B cell (primary cell): ENCODE measurements at regions not wholly inside any gene's neighbourhood (a gene's known extent, or its start where the extent isn't known, plus 50 kb on each side); places are given as distances from the start of the nearest gene placed in this dataset.

Experiments used
- ATAC-seq: fragments of 200-7000 bp; cut with Tn5 transposase; one replicate; pipeline ENCODE4 v1.10.0; 2021; ENCODE audit warnings: low read depth, mild to moderate bottlenecking, moderate number of reproducible peaks, moderate library complexity
- CTCF ChIA-PET: fragments of 350-600 bp; sonication (Branson Sonifier 250); formaldehyde crosslinking; loops from one replicate; lab custom pipeline; 2021; ENCODE audit warnings: antibody characterized with exemption, inconsistent platforms; lab: Charles Lee
- POLR2A ChIA-PET: fragments of 350-600 bp; sonication (Branson Sonifier 250); formaldehyde crosslinking; loops from one replicate; lab custom pipeline; 2021; ENCODE audit warnings: antibody characterized with exemption; lab: Charles Lee
- DNase-seq: peaks from one replicate; pipeline ENCODE4 v3.0.0; 2013
- H2AFZ ChIP-seq: 2 replicates; pipeline ENCODE4 v1.6.1; 2012; ENCODE audit warnings: mild to moderate bottlenecking, low read depth, low read length; ENCODE audit not compliant: insufficient read depth, poor library complexity, severe bottlenecking
- H3K27ac ChIP-seq, 2 donors: 1 replicate in 1 of 2; 2 replicates in 1 of 2; pipeline ENCODE4 v1.5.1; 2012 to 2013; ENCODE audit warnings: low read length in 2 of 2, mild to moderate bottlenecking in 2 of 2, moderate library complexity in 1 of 2
- H3K27me3 ChIP-seq, 4 experiments: fragments of 200-600 bp in 1 of 4; sonication (generic) in 1 of 4; replicated peaks in 1 of 4; 1 replicate in 2 of 4; 2 replicates in 2 of 4; pipeline versions ENCODE4 v1.6.1 to v1.7.0; 2013 to 2016; ENCODE audit warnings: low read length in 3 of 4, mild to moderate bottlenecking in 2 of 4, mixed read lengths in 1 of 4, moderate library complexity in 1 of 4; ENCODE audit not compliant: insufficient read depth in 4 of 4, control insufficient read depth in 3 of 4; ENCODE audit errors: control extremely low read depth in 1 of 4
- H3K36me3 ChIP-seq, 2 experiments: replicated peaks in 1 of 2; 1 replicate in 1 of 2; 2 replicates in 1 of 2; pipeline versions ENCODE4 v1.6.1 to v1.7.1; 2013; ENCODE audit warnings: low read length in 1 of 2; ENCODE audit not compliant: insufficient read depth in 2 of 2, control insufficient read depth in 1 of 2; ENCODE audit errors: control extremely low read depth in 1 of 2, extremely low read depth in 1 of 2
- H3K4me1 ChIP-seq, 2 donors: fragments of 200-600 bp in 1 of 2; sonication (generic) in 1 of 2; 1 replicate in 1 of 2; 2 replicates in 1 of 2; pipeline versions ENCODE4 v1.5.1 to v1.6.1; 2013 to 2017; ENCODE audit warnings: low read length in 2 of 2; ENCODE audit not compliant: control insufficient read depth in 2 of 2, insufficient read depth in 2 of 2
- H3K4me2 ChIP-seq: replicated peaks from 2 replicates; pipeline ENCODE3; 2012; ENCODE audit warnings: mild to moderate bottlenecking, low read depth, low read length; ENCODE audit not compliant: poor library complexity, severe bottlenecking
- H3K4me3 ChIP-seq, 5 experiments: fragments of 200-600 bp in 1 of 5; sonication (generic) in 1 of 5; 1 replicate in 3 of 5; 2 replicates in 2 of 5; pipeline versions ENCODE4 v1.5.1 to v1.7.0; 2011 to 2016; ENCODE audit warnings: low read length in 4 of 5, mild to moderate bottlenecking in 4 of 5, low read depth in 2 of 5, control low read depth in 1 of 5, moderate library complexity in 1 of 5; ENCODE audit not compliant: insufficient read depth in 1 of 5; ENCODE audit errors: control extremely low read depth in 1 of 5, extremely low read depth in 1 of 5
- H3K79me2 ChIP-seq: fragments of 200-600 bp; sonication (generic); one replicate; pipeline ENCODE4 v1.6.0; 2016; ENCODE audit warnings: low read length; ENCODE audit not compliant: control insufficient read depth, insufficient read depth
- H3K9ac ChIP-seq: fragments of 200-600 bp; sonication (generic); 2 replicates; pipeline ENCODE4 v1.6.1; 2017; ENCODE audit warnings: mild to moderate bottlenecking, low read length, moderate library complexity
- H3K9me3 ChIP-seq, 3 donors: one replicate each; pipeline versions ENCODE4 v1.6.1 to v1.7.1; 2013; ENCODE audit warnings: low read length in 2 of 3; ENCODE audit not compliant: control insufficient read depth in 2 of 3, insufficient read depth in 1 of 3; ENCODE audit errors: control extremely low read depth in 1 of 3
- H4K20me1 ChIP-seq: 2 replicates; pipeline ENCODE4 v1.6.0; 2012; ENCODE audit warnings: mild to moderate bottlenecking, low read length; ENCODE audit not compliant: insufficient read depth, control insufficient read depth, poor library complexity, severe bottlenecking
- H3K27ac Mint-ChIP-seq: one replicate; pipeline ENCODE4 v1.8.0; 2021; ENCODE audit warnings: mixed read lengths
- H3K27me3 Mint-ChIP-seq: one replicate; pipeline ENCODE4 v1.8.0; 2021; ENCODE audit warnings: mixed read lengths
- H3K4me1 Mint-ChIP-seq: one replicate; pipeline ENCODE4 v1.8.0; 2021; ENCODE audit warnings: mixed read lengths
- H3K4me3 Mint-ChIP-seq: one replicate; pipeline ENCODE4 v1.8.0; 2021; ENCODE audit warnings: mixed read lengths
- H3K9me3 Mint-ChIP-seq: one replicate; pipeline ENCODE4 v1.8.0; 2022; ENCODE audit warnings: mixed read lengths; ENCODE audit not compliant: insufficient read depth
- CTCF ChIP-seq: fragments of 200-600 bp; IDR thresholded peaks from one replicate; pipeline ENCODE4 v1.8.0; 2022; ENCODE audit warnings: antibody characterized with exemption, mild to moderate bottlenecking
- EZH2 ChIP-seq: IDR thresholded peaks from 2 replicates; pipeline ENCODE4 v1.6.1; 2012; ENCODE audit warnings: borderline replicate concordance, low read depth, mild to moderate bottlenecking, moderate library complexity, low read length; ENCODE audit not compliant: insufficient read depth, poor library complexity, severe bottlenecking
- WGBS: methylation state at CpG from one replicate; pipeline ENCODE4 v1.1.5; 2013; ENCODE audit warnings: missing lambda C conversion rate; ENCODE audit not compliant: insufficient coverage; 5-methylcytosine and 5-hydroxymethylcytosine counted together
- intact Hi-C: fragments of 100-400 bp; cut with micrococcal nuclease; formaldehyde crosslinking; loops from one replicate; pipeline ENCODE4 v1.10.0; 2022

GRCh38 chr21:16492356-16492755 is 762.6 kb downstream of the USP25 start:
- peaks cover 2% of the 10 kb centered on the region for H3K9me3 Mint-ChIP-seq
- no peaks in the 10 kb centered on the region for H3K36me3 ChIP-seq

GRCh38 chr21:16492892-16493291 is 763.1 kb downstream of the USP25 start:
- intact Hi-C loops = no loop called here
- H3K4me2 ChIP-seq = no peak overlapping the region
- no peaks in the 10 kb centered on the region for H3K27me3 ChIP-seq
- H3K27me3 Mint-ChIP-seq = no peaks in the 10 kb centered on the region
- DNase-seq = no peak
- H3K4me1 Mint-ChIP-seq = no peaks in the 10 kb centered on the region
- no peak overlapping the region for H2AFZ ChIP-seq
- no peak overlapping the region for H3K27ac ChIP-seq
- POLR2A ChIA-PET = no interaction called here
- no peaks in the 10 kb centered on the region for H4K20me1 ChIP-seq
- TF ChIP-seq CTCF = no peak
- no peak for TF ChIP-seq EZH2
- no peak overlapping the region for H3K4me3 ChIP-seq
- peaks cover 5% of the 10 kb centered on the region for H3K9me3 Mint-ChIP-seq
- no peak overlapping the region for H3K27ac Mint-ChIP-seq
- CTCF ChIA-PET = no interaction called here
- H3K36me3 ChIP-seq = no peaks in the 10 kb centered on the region
- ATAC-seq = no peak
- no peaks in the 10 kb centered on the region for H3K79me2 ChIP-seq
- no peak overlapping the region for H3K4me3 Mint-ChIP-seq
- no peaks in the 10 kb centered on the region for H3K4me1 ChIP-seq
- no peak overlapping the region for H3K9ac ChIP-seq
- H3K9me3 ChIP-seq = no peaks in the 10 kb centered on the region

More at GRCh38 chr21:16492356-16492755, 762.6 kb downstream of the USP25 start:
- DNase-seq (no peak), ATAC-seq (no peak)
- WGBS = 94% methylated on average over 2 of the region's 5 CpGs
- TF ChIP-seq EZH2 = no peak
- TF ChIP-seq CTCF = no peak
- Histone ChIP-seq H4K20me1 (no peaks in the 10 kb centered on the region), H3K4me1 (no peaks in the 10 kb centered on the region), H3K9me3 (no peaks in the 10 kb centered on the region), H3K4me3 (no peak overlapping the region), H3K4me2 (no peak overlapping the region), H3K27me3 (no peaks in the 10 kb centered on the region), H3K27ac (no peak overlapping the region), H2AFZ (no peak overlapping the region), H3K9ac (no peak overlapping the region), H3K79me2 (no peaks in the 10 kb centered on the region)
- ChIA-PET CTCF (no interaction called here), POLR2A (no interaction called here)
- no peak overlapping the region for H3K4me3 Mint-ChIP-seq
- intact Hi-C loops = no loop called here
- H3K4me1 Mint-ChIP-seq = no peaks in the 10 kb centered on the region
- no peaks in the 10 kb centered on the region for H3K27me3 Mint-ChIP-seq
- H3K27ac Mint-ChIP-seq = no peak overlapping the region
